ENCODE measurements at regions not wholly inside any gene's neighbourhood (a gene's known extent, or its start where the extent isn't known, plus 50 kb on each side); places are given as distances from the start of the nearest gene placed in this dataset.
"Not testable (repeated sequence)": the region's sequence is repeated elsewhere in the genome, so short reads cannot be mapped to it uniquely, and the experiment has no call there.

GRCh38 chr13:80083853-80084676 lies 256.9 kb downstream of the SPRY2 start:
- DNase-seq (ENCODE audit: low read depth in 2 of 2, low spot score in 1 of 2): no peak

GRCh38 chr13:80083081-80083852 lies 257.7 kb downstream of the SPRY2 start:
- no peak for DNase-seq (ENCODE audit: low read depth in 2 of 2, low spot score in 1 of 2)

DNA sequence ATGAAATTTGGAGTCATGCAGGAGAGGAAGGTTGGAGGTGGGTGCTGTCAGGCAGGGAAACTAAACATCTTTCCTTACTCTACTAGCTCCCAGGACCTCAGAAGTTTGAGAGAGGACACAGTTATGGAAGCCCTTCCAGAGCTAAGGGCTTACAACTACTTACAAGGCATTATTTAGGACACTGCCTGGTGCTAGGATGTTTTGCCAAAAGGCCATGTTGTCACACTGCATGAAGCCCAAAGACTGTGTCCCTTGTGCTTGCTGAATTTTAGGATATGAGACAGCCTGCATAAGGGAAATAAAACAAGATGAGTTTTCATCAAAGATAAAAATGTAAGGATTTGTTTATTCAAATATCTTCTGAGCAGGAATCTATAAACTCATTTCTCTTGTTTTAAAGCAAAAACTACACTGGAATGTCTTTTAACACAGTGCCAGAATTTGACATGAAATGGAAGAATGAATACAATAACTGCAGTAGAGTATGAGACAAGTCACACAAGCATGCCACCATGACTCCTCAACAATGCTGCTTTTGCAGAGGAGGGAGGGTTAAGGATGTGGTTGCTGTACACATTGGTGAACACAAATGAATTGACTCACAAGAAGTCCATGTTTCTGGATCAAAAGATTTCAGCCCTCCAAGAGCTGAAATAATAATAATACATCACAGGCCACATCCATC lies 258.4 kb downstream of the SPRY2 start:
- no peak for DNase-seq (ENCODE audit: low read depth in 2 of 2, low spot score in 1 of 2)

DNA sequence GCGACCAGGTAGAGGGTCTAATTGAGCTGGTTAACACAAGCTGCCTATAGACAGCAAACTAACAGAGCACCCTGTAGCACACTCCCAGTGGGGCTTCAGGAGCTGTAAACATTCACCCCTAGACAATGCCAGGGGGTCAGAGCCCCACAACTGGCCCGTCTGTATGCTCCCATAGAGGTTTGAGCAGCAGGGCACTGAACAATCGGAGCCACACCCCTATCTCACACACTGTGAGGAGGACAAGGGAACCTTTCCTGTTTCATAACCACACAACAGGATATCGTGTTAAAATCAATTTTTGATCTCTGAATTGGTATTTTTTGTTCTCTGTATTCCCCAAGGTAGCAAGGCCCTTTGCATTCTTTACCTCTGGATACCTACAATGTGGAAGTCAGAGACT lies 266.1 kb downstream of the SPRY2 start:
- no peak for DNase-seq (ENCODE audit: low read depth in 2 of 2, low spot score in 1 of 2)

DNA sequence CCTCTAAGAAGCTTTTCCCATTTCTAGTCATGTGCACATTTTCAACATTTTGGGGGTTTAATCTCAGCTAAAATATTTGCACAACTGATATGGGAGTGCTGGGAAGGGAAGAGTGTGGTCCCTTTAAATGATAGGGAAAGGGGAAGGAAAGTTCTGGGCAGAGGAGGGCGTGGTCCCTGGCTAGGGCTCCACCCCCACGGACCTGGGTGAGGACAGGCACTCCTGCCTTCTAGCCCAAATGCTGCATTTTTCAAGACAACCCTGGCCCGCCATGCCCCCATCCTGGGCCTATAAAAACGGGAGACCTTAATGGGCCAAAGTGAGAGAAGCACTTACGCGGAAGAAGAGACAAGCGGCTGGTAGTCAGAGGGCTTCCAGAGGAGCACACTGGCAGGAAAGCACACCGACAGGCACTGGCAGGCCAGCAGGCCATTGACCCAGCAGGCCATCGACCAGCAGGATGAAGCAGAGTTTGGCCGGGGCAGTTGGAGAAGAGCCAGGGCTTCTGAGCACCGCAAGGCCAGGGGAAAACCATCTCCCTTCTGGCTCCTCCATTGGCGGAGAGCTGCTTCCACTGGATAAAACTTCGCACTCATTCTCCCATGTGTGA lies 266.7 kb downstream of the SPRY2 start:
- no peak for DNase-seq (ENCODE audit: low read depth in 2 of 2, low spot score in 1 of 2)

DNA sequence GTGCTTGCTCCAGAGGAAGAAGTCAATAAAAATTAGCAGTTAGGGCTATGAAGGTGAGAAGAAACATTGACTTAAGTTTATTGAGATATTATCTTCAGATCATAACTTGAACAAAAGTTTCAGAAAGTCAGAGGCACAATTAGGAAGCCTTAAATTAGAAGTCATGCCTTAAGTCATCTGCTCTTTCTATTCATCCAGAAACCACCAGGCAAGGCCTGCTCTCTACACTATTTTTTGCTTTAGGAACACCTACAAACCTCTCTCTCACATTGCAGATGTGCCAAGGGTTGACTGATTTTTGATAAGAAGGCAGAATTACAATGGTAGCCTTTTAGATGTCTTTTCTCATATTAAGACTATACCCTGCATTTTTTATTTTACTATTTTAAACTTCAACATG lies 268.7 kb downstream of the SPRY2 start:
- no peak for DNase-seq (ENCODE audit: low read depth in 2 of 2, low spot score in 1 of 2)

DNA sequence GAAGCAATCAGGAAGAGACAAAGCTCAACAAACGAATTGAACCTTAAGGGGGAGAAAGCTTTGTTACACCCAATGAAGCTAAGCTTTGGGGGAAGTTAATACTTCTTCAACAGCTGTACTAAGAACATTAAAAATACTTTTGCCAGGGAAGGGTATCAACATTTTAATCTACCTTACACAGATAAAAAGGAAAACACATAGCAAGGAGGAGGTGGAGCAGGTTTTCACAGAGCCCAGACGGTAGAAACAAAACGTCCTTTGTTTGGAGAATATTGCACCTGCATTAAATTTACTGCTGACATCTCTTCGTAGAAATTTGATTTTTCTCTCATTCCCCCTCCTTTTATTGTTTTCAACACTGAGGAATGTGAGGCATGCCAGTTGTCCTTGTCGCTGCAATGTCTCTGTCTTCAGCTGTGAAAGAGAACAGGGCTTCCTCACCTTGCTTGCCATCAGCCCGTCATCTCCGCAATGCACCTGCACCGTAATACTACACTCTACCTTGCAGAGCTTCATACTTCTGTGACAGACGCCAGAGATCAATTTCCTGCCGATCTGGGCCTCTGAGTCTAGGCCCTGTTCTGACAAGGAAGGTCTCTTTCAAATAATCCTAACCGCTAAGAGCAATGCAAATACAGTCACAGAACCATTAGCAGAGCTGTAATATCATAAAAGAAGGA lies 270.8 kb downstream of the SPRY2 start:
- no peak for DNase-seq (ENCODE audit: low read depth in 2 of 2, low spot score in 1 of 2)

DNA sequence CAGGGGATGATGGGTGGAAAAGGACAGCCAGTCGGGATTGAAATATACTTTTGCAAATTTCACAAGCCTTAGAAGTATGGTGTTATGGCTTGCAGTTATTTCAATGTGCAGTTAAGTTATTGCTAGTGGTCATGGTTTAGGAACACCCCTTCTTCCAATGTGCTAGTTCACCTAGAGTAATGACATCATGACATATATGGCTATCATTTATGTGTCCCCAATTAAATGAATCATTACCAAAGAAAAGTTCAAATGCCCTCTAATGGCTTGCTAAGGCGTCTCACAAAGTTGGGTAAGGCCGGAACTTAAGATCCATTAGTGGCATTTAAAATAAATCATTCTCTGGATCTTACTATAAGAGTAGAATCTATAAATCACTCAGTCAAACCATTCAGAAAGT lies 271.6 kb downstream of the SPRY2 start:
- no peak for DNase-seq (ENCODE audit: low read depth in 2 of 2, low spot score in 1 of 2)

GRCh38 chr13:80065996-80066395 lies 274.9 kb downstream of the SPRY2 start:
- no peak for DNase-seq (ENCODE audit: low read depth in 2 of 2, low spot score in 1 of 2)

DNA sequence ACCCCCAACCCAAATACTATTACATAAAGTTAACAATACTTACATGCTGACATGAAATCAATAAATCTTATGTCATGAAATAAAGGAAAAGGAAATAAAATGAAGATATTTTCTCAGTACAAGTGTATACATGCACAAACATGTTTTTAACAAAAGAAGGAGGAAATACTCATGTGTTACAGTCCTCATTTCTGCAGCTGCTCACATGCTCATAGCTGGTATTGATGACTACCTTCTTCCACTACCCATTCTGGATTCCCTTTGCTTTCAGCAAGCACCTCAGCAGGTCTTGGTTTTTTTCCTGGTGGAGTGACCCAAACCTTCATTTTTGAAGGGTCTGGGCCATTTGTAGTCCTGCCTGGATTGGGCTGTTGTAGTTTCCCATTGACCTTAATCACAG lies 278.5 kb downstream of the SPRY2 start:
- not testable (repeated sequence) for DNase-seq (ENCODE audit: low read depth in 2 of 2, low spot score in 1 of 2)

DNA sequence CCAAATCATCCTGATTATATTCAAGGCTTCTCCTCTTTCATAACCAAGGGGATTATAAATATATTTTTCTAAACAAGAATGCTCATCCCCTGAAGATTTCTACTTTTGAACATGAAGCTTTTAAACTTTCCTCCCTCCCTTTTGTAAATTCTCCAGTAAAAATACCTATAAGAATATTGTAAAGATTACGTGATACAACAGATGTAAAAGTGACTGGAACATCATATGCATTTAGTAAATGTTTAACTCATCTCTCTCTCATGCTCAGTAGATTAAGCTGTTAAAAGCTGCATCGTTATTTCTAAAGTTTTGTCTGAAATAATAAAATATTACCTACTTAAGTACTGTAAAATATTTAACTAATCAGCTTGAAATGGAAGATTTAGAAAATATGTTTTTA lies 281.1 kb downstream of the SPRY2 start:
- DNase-seq (ENCODE audit: low read depth in 2 of 2, low spot score in 1 of 2): no peak

- no peak for DNase-seq (ENCODE audit: low read depth in 2 of 2, low spot score in 1 of 2)
These were observed 282.3 kb downstream of the SPRY2 start for GRCh38 chr13:80058626-80059025.

DNA sequence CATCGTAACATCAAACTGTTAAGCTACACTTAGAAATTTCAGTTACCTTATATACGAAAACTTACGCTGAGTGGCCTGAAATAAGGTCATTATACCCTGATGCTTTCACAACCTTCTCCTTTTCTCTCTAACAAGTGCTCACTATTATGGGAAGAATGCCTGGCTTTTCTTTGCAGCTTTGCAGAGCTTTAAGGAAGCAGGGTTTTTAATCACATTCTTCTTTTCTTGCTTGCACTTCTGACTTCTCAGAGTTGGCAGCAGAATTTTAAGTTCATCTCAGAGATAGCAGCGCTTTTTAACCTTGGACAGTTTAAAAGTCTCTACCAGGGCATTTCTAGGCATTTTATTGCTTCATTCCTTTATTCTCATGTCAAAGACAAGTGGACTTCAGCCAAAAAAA lies 285.1 kb downstream of the SPRY2 start:
- DNase-seq (ENCODE audit: low read depth in 2 of 2, low spot score in 1 of 2): no peak

GRCh38 chr13:80054806-80055205 lies 286.1 kb downstream of the SPRY2 start:
- no peak for DNase-seq (ENCODE audit: low read depth in 2 of 2, low spot score in 1 of 2)

GRCh38 chr13:80052286-80052685 lies 288.6 kb downstream of the SPRY2 start:
- DNase-seq (ENCODE audit: low read depth in 2 of 2, low spot score in 1 of 2): no peak

GRCh38 chr13:80050252-80050651 lies 290.7 kb downstream of the SPRY2 start:
- DNase-seq (ENCODE audit: low read depth in 2 of 2, low spot score in 1 of 2): no peak

DNA sequence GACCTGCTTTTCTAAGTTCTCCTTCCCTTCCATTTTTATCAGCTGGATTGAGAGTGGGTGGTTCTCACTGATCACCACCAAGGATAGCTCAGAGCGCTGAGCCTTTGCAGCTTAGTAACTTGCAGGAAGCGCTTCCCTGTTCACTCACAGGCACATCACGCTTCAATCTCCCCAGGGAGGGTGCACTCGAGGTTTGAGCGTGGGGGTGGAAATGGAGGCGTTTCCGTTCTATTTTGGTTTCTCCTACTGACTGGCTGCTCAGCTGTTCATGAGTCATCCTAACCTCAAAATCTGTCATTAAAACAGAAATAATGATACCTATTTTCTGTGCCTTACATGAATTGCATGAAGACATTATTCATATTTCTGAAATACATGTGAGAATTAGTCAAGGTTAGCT lies 292.1 kb downstream of the SPRY2 start:
- peak; percentile 20 to 49 for DNase-seq (ENCODE audit: low read depth in 2 of 2, low spot score in 1 of 2)

- DNase-seq (ENCODE audit: low read depth in 2 of 2, low spot score in 1 of 2): no peak
These were observed 292.9 kb downstream of the SPRY2 start for GRCh38 chr13:80048030-80048429.

DNA sequence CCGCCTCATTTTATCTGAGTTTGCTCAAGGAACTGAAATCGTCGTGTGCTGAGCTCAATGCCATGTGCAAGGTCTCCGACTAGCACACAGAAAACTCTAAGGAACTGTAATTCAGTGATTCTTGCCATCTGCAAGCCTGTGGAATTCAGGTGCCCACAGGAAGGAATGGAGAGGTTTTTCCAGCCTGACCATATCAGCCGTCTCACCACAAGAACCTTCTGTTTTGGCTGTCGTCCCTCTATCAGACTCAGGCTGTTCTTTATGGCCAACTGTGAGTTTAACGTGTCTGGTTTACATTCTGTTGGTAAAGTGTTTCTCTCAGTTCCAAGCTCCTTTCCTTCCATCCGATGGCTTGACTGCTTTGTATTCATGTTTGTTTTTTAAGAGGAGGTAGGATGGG lies 293.5 kb downstream of the SPRY2 start:
- no peak for DNase-seq (ENCODE audit: low read depth in 2 of 2, low spot score in 1 of 2)

DNA sequence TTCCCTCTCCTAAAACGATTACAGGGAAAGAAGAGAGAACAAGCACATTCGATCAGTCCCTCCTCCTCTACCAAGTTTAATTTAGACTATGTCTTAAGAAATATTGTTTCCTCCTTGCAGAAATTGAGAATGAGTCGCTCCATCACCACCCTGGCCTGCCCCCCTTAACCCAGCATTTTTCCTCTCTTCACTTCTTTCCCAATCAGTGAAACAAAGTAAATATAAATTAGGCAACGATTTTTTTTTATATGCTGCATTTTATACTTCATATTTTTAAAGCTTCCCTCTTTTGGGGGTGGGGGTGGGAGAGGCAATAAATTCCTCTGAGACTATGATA lies 300.0 kb downstream of the SPRY2 start:
- DNase-seq (ENCODE audit: low read depth in 2 of 2, low spot score in 1 of 2): no peak
